ENCODE measurements at regions not wholly inside any gene's neighbourhood (a gene's known extent, or its start where the extent isn't known, plus 50 kb on each side); places are given as distances from the start of the nearest gene placed in this dataset.

GRCh38 chr1:227378871-227379554 is 60.7 kb upstream of the CDC42BPA start:
- no peak for DNase-seq (ENCODE audit: low read depth in 1 of 2, low spot score in 1 of 2)
- H3K27me3 ChIP-seq (ENCODE audit: insufficient read depth, poor library complexity, severe bottlenecking) = peaks cover 5% of the 10 kb centered on the region
- TF ChIP-seq CTCF (IDR thresholded peaks at IDR 0.05; ENCODE audit: insufficient read depth, low read length) = no peak
- TF ChIP-seq REST (IDR thresholded peaks at IDR 0.05; ENCODE audit: insufficient replicate concordance, low read depth) = no peak
- no peak for TF ChIP-seq POLR2AphosphoS5 (IDR thresholded peaks at IDR 0.05; ENCODE audit: low read depth)
- no peak for TF ChIP-seq GABPA (IDR thresholded peaks at IDR 0.05; ENCODE audit: low read depth)
- no peak for TF ChIP-seq SPI1 (IDR thresholded peaks at IDR 0.05; ENCODE audit: borderline replicate concordance, low read depth)
- no peak overlapping the region for H3K4me3 ChIP-seq (replicated peaks; ENCODE audit: insufficient read depth, low read length)
- H3K27ac ChIP-seq (replicated peaks) = no peak overlapping the region

- TF ChIP-seq CTCF (IDR thresholded peaks at IDR 0.05; ENCODE audit: insufficient read depth, low read length) = no peak
- no peak for TF ChIP-seq SPI1 (IDR thresholded peaks at IDR 0.05; ENCODE audit: borderline replicate concordance, low read depth)
- no peak for TF ChIP-seq GABPA (IDR thresholded peaks at IDR 0.05; ENCODE audit: low read depth)
- TF ChIP-seq REST (IDR thresholded peaks at IDR 0.05; ENCODE audit: insufficient replicate concordance, low read depth) = no peak
- TF ChIP-seq POLR2AphosphoS5 (IDR thresholded peaks at IDR 0.05; ENCODE audit: low read depth) = no peak
- no peak overlapping the region for H3K4me3 ChIP-seq (replicated peaks; ENCODE audit: insufficient read depth, low read length)
- peaks cover 5% of the 10 kb centered on the region for H3K27me3 ChIP-seq (ENCODE audit: insufficient read depth, poor library complexity, severe bottlenecking)
- H3K27ac ChIP-seq (replicated peaks) = no peak overlapping the region
- no peak for DNase-seq (ENCODE audit: low read depth in 1 of 2, low spot score in 1 of 2)
These were observed 59.9 kb upstream of the CDC42BPA start for GRCh38 chr1:227378181-227378580.

- H3K27ac ChIP-seq (replicated peaks) = no peak overlapping the region
- DNase-seq (ENCODE audit: low read depth in 1 of 2, low spot score in 1 of 2) = no peak
- no peak overlapping the region for H3K4me3 ChIP-seq (replicated peaks; ENCODE audit: insufficient read depth, low read length)
- H3K27me3 ChIP-seq (ENCODE audit: insufficient read depth, poor library complexity, severe bottlenecking) = peaks cover 5% of the 10 kb centered on the region
- TF ChIP-seq POLR2AphosphoS5 (IDR thresholded peaks at IDR 0.05; ENCODE audit: low read depth) (no peak), REST (IDR thresholded peaks at IDR 0.05; ENCODE audit: insufficient replicate concordance, low read depth) (no peak), GABPA (IDR thresholded peaks at IDR 0.05; ENCODE audit: low read depth) (no peak), CTCF (IDR thresholded peaks at IDR 0.05; ENCODE audit: insufficient read depth, low read length) (no peak)
These were observed 56.6 kb upstream of the CDC42BPA start for GRCh38 chr1:227374846-227375245.

All from HL-60 (cell line).